C4-2B (cell line): ENCODE measurements at regions not wholly inside any gene's neighbourhood (a gene's known extent, or its start where the extent isn't known, plus 50 kb on each side); places are given as distances from the start of the nearest gene placed in this dataset.

Experiments used
- CTCF ChIP-seq: fragments of 450-650 bp; conservative IDR thresholded peaks from 2 replicates; pipeline ENCODE4 v1.5.1; 2017; ENCODE audit warnings: mild to moderate bottlenecking
- ZFX ChIP-seq: fragments of 450-650 bp; IDR thresholded peaks from 2 replicates; pipeline ENCODE4 v1.6.1; 2017

DNA sequence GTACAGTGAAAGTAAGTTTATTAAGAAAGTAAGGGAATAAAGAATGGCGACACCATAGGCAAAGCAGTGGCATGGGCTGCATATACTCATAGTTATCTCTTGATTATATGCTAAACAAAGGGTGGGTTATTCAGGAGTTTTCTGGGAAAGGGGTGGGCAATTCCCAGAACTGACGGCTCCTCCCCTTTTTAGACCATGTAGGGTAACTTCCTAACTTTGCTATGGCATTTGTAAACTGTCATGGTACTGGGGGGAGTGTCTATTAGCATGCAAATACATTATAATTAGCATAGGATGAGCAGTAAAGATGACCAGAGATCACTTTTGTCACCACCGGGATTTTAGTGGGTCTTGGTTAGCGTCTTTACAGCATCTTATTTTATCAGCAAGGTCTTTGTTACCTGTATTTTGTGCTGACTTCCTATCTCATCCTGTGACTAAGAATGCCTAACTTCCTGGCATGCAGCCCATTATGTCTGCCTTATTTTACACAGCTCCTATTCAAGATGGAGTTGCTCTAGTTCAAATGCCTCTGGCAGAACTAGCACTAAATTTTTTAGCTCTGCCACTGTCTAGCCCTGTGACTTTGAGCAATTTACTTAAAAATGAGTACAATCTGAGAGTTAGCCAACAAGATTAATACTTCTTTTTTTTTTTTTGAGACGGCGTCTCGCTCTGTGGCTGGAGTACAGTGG is 110.3 kb upstream of the PALMD start:
- TF ChIP-seq CTCF, result no peak
- TF ChIP-seq ZFX, result no peak
